ENCODE measurements at regions not wholly inside any gene's neighbourhood (a gene's known extent, or its start where the extent isn't known, plus 50 kb on each side); places are given as distances from the start of the nearest gene placed in this dataset.
"Not testable (repeated sequence)": the region's sequence is repeated elsewhere in the genome, so short reads cannot be mapped to it uniquely, and the experiment has no call there.

GRCh38 chr14:34052658-34053014, 101.8 kb upstream of the EGLN3 start:
- DNase-seq (ENCODE audit: insufficient read length, low spot score) (peak; percentile 77), FAIRE-seq (peak; percentile 99)
- no peak for TF ChIP-seq POLR2A (IDR thresholded peaks at IDR 0.05; ENCODE audit: low read depth, low read length)

- TF ChIP-seq POLR2A (IDR thresholded peaks at IDR 0.05; ENCODE audit: low read depth, low read length): no peak
- peak; percentile 98 for FAIRE-seq
- DNase-seq (ENCODE audit: insufficient read length, low spot score): peak; percentile 36
Observed at GRCh38 chr14:34051966-34052657, 101.2 kb upstream of the EGLN3 start.

- TF ChIP-seq POLR2A (IDR thresholded peaks at IDR 0.05; ENCODE audit: low read depth, low read length): no peak
- FAIRE-seq (no peak), DNase-seq (ENCODE audit: insufficient read length, low spot score) (no peak)
Observed at GRCh38 chr14:34050606-34051005, 99.7 kb upstream of the EGLN3 start.

GRCh38 chr14:34049790-34050189, 98.9 kb upstream of the EGLN3 start:
- DNase-seq (ENCODE audit: insufficient read length, low spot score) (no peak), FAIRE-seq (no peak)
- no peak for TF ChIP-seq POLR2A (IDR thresholded peaks at IDR 0.05; ENCODE audit: low read depth, low read length)

- not testable (repeated sequence) for FAIRE-seq; DNase-seq (ENCODE audit: insufficient read length, low spot score)
Observed at GRCh38 chr14:34049187-34049586, 98.3 kb upstream of the EGLN3 start.

- no peak for FAIRE-seq
- no peak for DNase-seq (ENCODE audit: insufficient read length, low spot score)
- TF ChIP-seq POLR2A (IDR thresholded peaks at IDR 0.05; ENCODE audit: low read depth, low read length): no peak
Observed at GRCh38 chr14:34046799-34047520, 96.1 kb upstream of the EGLN3 start.

GRCh38 chr14:34044666-34045306, 93.9 kb upstream of the EGLN3 start:
- FAIRE-seq (no peak), DNase-seq (ENCODE audit: insufficient read length, low spot score) (no peak)

GRCh38 chr14:34044373-34044637, 93.4 kb upstream of the EGLN3 start:
- no peak for TF ChIP-seq POLR2A (IDR thresholded peaks at IDR 0.05; ENCODE audit: low read depth, low read length)
- DNase-seq (ENCODE audit: insufficient read length, low spot score) (no peak), FAIRE-seq (no peak)

More at GRCh38 chr14:34044666-34045306, 93.9 kb upstream of the EGLN3 start:
- no peak for TF ChIP-seq POLR2A (IDR thresholded peaks at IDR 0.05; ENCODE audit: low read depth, low read length)

GRCh38 chr14:34043627-34044372, 92.9 kb upstream of the EGLN3 start:
- peak; percentile 43 for DNase-seq (ENCODE audit: insufficient read length, low spot score)
- no peak for TF ChIP-seq POLR2A (IDR thresholded peaks at IDR 0.05; ENCODE audit: low read depth, low read length)
- FAIRE-seq: peak; percentile 98

- DNase-seq (ENCODE audit: insufficient read length, low spot score): no peak
- FAIRE-seq: no peak
- no peak for TF ChIP-seq POLR2A (IDR thresholded peaks at IDR 0.05; ENCODE audit: low read depth, low read length)
Observed at GRCh38 chr14:34041220-34041619, 90.3 kb upstream of the EGLN3 start.

GRCh38 chr14:34040766-34041165, 89.9 kb upstream of the EGLN3 start:
- no peak for TF ChIP-seq POLR2A (IDR thresholded peaks at IDR 0.05; ENCODE audit: low read depth, low read length)
- FAIRE-seq: no peak
- DNase-seq (ENCODE audit: insufficient read length, low spot score): no peak

GRCh38 chr14:34039428-34040047, 88.7 kb upstream of the EGLN3 start:
- no peak for TF ChIP-seq POLR2A (IDR thresholded peaks at IDR 0.05; ENCODE audit: low read depth, low read length)
- FAIRE-seq (no peak), DNase-seq (ENCODE audit: insufficient read length, low spot score) (no peak)

- DNase-seq (ENCODE audit: insufficient read length, low spot score): no peak
- no peak for FAIRE-seq
- TF ChIP-seq POLR2A (IDR thresholded peaks at IDR 0.05; ENCODE audit: low read depth, low read length): no peak
Observed at GRCh38 chr14:34038358-34039057, 87.6 kb upstream of the EGLN3 start.
